ENCODE measurements at regions not wholly inside any gene's neighbourhood (a gene's known extent, or its start where the extent isn't known, plus 50 kb on each side); places are given as distances from the start of the nearest gene placed in this dataset.

- DNase-seq, result no peak
- Histone ChIP-seq H3K27me3 (no peaks in the 10 kb centered on the region), H3K27ac (no peak overlapping the region), H3K4me1 (no peaks in the 10 kb centered on the region), H3K36me3 (peaks cover 0 to 23% (median 12%) of the 10 kb centered on the region in 3 donors), H3K4me3 (no peak overlapping the region), H3K9me3 (no peaks in the 10 kb centered on the region)
- no peak for TF ChIP-seq CTCF (IDR thresholded peaks at IDR 0.05)
- intact Hi-C loops (cut with DNase I; ENCODE audit: low total_unique reads), result no loop called here
Observed at GRCh38 chr7:112897839-112898431, 107.7 kb upstream of the TMEM168 start.

- no peak for DNase-seq
- no peak for TF ChIP-seq CTCF (IDR thresholded peaks at IDR 0.05)
- Histone ChIP-seq H3K4me1 (no peaks in the 10 kb centered on the region), H3K27ac (no peak overlapping the region), H3K4me3 (no peak overlapping the region), H3K9me3 (no peaks in the 10 kb centered on the region), H3K27me3 (no peaks in the 10 kb centered on the region), H3K36me3 (peaks cover 0 to 23% (median 12%) of the 10 kb centered on the region in 3 donors)
- intact Hi-C loops (cut with DNase I; ENCODE audit: low total_unique reads), result no loop called here
Observed at GRCh38 chr7:112896026-112896601, 105.9 kb upstream of the TMEM168 start.

GRCh38 chr7:112892263-112892662, 102.1 kb upstream of the TMEM168 start:
- Histone ChIP-seq H3K9me3 (no peaks in the 10 kb centered on the region), H3K36me3 (peaks cover 0 to 21% (median 12%) of the 10 kb centered on the region in 3 donors), H3K4me1 (peaks cover 0 to 6% (median 2%) of the 10 kb centered on the region in 4 donors), H3K27me3 (no peaks in the 10 kb centered on the region), H3K27ac (no peak overlapping the region), H3K4me3 (no peak overlapping the region)
- DNase-seq, result no peak
- intact Hi-C loops (cut with DNase I; ENCODE audit: low total_unique reads), result no loop called here
- no peak for TF ChIP-seq CTCF (IDR thresholded peaks at IDR 0.05)

- no peak overlapping the region for H3K27ac ChIP-seq
- no peak for TF ChIP-seq CTCF (IDR thresholded peaks at IDR 0.05)
- H3K27me3 ChIP-seq, result no peaks in the 10 kb centered on the region
- DNase-seq, result no peak
- peaks cover 0 to 21% (median 12%) of the 10 kb centered on the region in 3 donors for H3K36me3 ChIP-seq
- intact Hi-C loops (cut with DNase I; ENCODE audit: low total_unique reads), result no loop called here
- H3K4me1 ChIP-seq, result peaks cover 0 to 9% (median 3%) of the 10 kb centered on the region in 4 donors
- no peaks in the 10 kb centered on the region for H3K9me3 ChIP-seq
- no peak overlapping the region for H3K4me3 ChIP-seq
Observed at GRCh38 chr7:112891698-112892097, 101.5 kb upstream of the TMEM168 start.

GRCh38 chr7:112889834-112890438, 99.7 kb upstream of the TMEM168 start:
- no peaks in the 10 kb centered on the region for H3K9me3 ChIP-seq
- intact Hi-C loops (cut with DNase I; ENCODE audit: low total_unique reads), result no loop called here
- H3K4me3 ChIP-seq, result no peak overlapping the region
- H3K27me3 ChIP-seq, result no peaks in the 10 kb centered on the region
- peaks cover 0 to 12% (median 3%) of the 10 kb centered on the region in 4 donors for H3K4me1 ChIP-seq
- DNase-seq, result no peak
- H3K36me3 ChIP-seq, result peaks cover 0 to 21% (median 12%) of the 10 kb centered on the region in 3 donors
- H3K27ac ChIP-seq, result no peak overlapping the region
- no peak for TF ChIP-seq CTCF (IDR thresholded peaks at IDR 0.05)
